NT2/D1 (cell line): ENCODE measurements at regions not wholly inside any gene's neighbourhood (a gene's known extent, or its start where the extent isn't known, plus 50 kb on each side); places are given as distances from the start of the nearest gene placed in this dataset.

Experiments used
- YY1 ChIP-seq: IDR thresholded peaks from 2 replicates; pipeline ENCODE4 v1.6.1; 2011; ENCODE audit not compliant: insufficient read length, insufficient read depth
- ZNF274 ChIP-seq: IDR thresholded peaks from 2 replicates; pipeline ENCODE4 v1.6.1; 2011; ENCODE audit warnings: mild to moderate bottlenecking, low read depth, low read length

DNA sequence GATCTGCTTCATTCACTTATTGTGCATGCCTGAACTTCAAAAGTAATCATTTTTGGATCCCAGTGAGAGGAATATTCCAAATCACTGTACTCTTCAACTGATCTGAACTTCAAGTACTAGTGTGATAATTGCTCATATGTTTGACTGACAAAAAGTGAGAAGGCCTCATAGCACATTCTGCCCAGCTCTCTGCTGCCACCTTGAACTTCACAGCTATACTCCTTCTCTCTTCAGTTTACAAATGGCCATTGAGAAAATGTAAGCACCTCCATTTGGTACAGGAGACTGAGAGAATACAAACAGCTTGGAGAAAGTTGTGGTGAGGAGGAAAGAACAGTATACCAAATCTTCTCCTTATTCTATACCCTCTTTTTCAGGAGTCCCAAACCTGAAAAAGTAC is 946.0 kb upstream of the CHAC2 start:
- no peak for TF ChIP-seq YY1
- no peak for TF ChIP-seq ZNF274
